HG02938 (cell line): ENCODE measurements at regions not wholly inside any gene's neighbourhood (a gene's known extent, or its start where the extent isn't known, plus 50 kb on each side); places are given as distances from the start of the nearest gene placed in this dataset.
"Not testable (repeated sequence)": the region's sequence is repeated elsewhere in the genome, so short reads cannot be mapped to it uniquely, and the experiment has no call there.

ENCODE experiments used
- ATAC-seq: cut with Tn5 transposase; IDR thresholded peaks from one replicate; pipeline ENCODE4 v1.9.1; 2021; ENCODE audit warnings: mild to moderate bottlenecking, moderate library complexity; ENCODE audit not compliant: unreplicated experiment

DNA sequence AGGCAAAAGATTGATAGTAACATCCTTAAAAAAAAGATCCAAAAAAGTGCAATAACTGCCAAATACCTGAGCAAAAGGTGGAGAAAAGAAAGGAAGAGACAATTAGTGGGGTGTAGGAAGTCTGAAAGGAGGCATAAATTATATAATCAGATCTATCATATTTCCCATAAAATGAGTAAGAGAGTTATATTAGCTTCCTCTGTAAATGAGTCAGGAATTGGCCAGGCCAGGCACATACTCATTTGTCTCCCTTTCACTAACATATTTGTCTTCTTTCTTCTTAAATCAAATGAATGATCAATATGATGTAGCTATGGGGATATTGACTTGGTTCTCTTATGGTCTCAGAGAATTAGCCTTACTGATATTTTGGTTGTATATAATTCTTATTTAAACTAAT lies 292.3 kb upstream of the CADM2 start:
- no peak for ATAC-seq

DNA sequence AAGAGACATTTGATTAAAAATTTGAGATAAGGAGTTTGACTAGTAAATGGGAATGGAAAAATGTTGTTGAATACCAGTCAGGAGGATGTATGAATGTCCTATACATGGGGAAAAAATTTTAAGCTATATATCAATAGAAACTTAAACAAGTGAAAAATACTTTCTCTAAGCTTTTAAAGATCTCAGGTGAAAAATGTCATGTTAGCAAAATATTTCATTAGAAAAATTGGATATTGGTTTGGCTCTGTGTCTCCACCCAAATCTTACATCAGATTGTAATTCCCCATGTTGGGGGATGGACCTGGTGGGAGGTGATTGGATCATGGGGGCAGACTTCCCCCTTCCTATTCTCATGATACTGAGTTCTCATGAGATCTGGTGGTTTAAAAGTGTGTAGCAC lies 279.6 kb upstream of the CADM2 start:
- ATAC-seq = no peak

GRCh38 chr3:84680700-84681099 lies 278.1 kb upstream of the CADM2 start:
- no peak for ATAC-seq

GRCh38 chr3:84683493-84683892 lies 275.3 kb upstream of the CADM2 start:
- no peak for ATAC-seq

- no peak for ATAC-seq
These were observed 273.3 kb upstream of the CADM2 start for GRCh38 chr3:84685467-84685866.

DNA sequence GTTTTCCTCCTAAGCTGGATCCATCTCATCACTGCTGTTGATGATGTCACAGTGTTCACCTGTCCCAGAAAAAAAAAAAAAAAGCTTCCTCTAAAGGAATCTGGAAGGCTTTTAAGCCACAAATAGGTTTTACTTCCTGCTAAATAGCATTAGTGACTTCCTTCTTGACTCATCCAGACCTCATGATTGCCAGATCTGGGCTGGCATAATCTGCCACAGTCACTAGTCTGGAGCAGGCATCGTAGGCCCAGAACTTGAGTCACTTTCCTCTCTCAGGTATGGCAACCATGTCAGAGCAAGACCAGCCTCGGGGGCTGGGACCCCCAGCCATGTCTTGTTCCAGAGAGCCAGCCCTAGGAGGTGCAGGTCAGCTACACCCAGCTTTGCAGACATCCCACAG lies 266.5 kb upstream of the CADM2 start:
- ATAC-seq = no peak

DNA sequence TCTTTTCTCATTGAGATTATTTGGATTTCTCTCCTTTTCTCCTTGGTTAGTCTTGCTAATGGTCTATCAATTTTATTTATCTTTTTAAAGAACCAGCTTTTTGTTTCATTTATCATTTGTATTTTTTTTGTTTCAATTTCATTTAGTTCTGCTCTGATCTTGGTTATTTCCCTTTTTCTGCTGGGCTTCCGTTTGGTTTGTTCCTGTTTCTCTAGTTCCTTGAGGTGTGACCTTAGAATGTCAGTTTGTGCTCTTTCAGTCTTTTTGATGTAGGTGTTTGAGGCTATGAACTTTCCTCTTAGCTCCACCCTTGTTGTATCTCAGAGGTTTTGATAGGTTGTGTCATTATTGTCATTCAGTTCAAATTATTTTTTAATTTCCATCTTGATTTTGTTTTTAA lies 248.5 kb upstream of the CADM2 start:
- not testable (repeated sequence) for ATAC-seq

DNA sequence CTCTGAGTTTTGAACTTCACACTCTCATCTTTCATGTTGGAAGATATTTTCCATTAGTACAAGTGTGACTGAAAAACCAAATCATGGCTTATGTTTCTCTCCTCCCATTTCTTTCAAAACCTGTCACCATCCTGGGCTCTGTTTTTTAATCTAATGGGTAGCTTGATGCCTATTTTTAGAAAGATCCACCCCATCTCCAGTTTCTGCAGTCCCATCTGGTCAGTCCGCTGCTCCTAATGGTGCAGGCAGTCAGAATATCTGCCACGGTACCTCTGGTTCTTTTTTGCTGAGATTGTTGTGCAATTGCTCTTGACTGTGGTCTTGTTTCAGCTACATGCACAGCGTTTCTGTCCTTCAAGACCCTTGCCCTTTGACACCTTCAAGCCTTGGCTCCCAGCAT lies 240.9 kb upstream of the CADM2 start:
- no peak for ATAC-seq

DNA sequence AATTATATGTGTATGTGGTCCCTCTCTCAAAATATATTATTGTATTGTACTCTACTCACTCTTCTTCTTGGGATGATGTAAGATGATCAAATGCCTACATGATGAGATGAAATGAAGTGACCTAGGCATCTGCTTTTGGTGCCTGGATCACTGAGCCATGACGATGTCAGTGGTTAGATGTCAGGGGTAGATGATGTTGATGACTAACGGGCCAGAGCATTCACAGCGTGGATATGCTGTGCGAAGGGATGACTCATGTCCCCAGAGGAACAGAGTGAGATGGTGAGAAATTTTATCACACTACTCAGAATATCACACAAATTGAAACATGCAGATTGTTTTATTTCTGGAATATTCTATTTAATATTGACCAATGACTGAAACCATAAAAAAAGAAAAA lies 233.9 kb upstream of the CADM2 start:
- ATAC-seq = no peak

GRCh38 chr3:84727616-84728015 lies 231.2 kb upstream of the CADM2 start:
- no peak for ATAC-seq

DNA sequence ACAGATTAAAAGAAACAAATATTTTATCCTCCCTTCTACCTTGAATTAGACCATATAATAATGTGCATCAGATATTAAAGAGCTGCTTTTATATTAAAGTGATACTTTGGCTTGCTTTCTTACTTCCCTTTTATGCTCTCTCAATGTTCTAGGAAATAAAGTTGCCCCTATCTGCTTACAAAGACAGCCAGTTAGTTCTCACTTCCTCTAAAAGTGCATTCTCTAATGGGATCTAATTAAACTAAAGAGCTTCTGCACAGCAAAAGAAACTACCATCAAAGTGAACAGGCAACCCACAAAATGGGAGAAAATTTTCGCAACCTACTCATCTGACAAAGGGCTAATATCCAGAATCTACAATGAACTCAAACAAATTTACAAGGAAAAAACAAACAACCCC lies 224.1 kb upstream of the CADM2 start:
- not testable (repeated sequence) for ATAC-seq

GRCh38 chr3:84738086-84738485 lies 220.7 kb upstream of the CADM2 start:
- no peak for ATAC-seq

DNA sequence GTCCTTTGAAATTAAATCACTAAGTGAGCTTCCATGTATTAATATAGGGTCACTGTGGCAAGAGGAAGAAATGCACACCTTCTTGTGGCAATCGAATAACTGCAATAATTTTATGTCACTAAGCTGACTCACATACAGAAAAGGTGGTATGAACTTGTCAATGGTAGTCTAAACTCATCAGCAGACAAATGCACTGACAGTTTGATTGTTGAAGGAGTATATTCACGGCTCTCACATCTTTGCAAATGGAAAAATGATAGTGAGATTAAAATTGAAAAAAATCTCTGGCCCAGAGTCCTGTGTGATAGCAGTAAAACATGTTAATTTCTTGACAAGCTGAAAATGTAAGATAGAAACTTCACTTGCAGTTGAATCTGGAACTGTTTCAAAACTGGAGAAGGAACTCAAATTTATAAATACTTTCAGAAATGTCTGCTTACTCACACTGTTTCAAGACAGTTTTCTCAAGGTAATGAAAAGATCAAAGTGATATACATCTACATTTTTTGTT lies 215.8 kb upstream of the CADM2 start:
- ATAC-seq = no peak

GRCh38 chr3:84744130-84744529 lies 214.7 kb upstream of the CADM2 start:
- ATAC-seq = no peak

- no peak for ATAC-seq
These were observed 202.9 kb upstream of the CADM2 start for GRCh38 chr3:84755860-84756259.

DNA sequence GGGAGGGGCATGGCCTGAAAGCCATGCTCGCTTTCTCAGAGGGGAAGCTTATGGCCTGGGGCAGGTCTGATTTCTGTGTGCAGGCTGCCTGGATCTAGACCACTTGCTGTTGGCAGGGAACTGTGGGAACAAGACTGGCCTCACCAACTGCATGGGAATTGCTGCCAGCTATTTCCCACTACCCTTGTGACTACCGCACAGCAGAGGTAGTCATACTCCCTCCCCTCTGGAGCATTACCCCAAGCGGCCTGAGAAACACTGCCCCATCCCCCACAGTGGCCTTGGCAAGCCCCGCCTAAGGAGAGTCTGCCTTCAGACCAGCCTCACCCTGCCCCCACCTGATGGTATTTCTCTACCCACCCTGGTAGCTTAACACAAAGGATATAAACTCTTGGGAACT lies 199.4 kb upstream of the CADM2 start:
- no peak for ATAC-seq

GRCh38 chr3:84772841-84773240 lies 185.9 kb upstream of the CADM2 start:
- no peak for ATAC-seq

GRCh38 chr3:84783281-84783680 lies 175.5 kb upstream of the CADM2 start:
- no peak for ATAC-seq

GRCh38 chr3:84789961-84790360 lies 168.8 kb upstream of the CADM2 start:
- ATAC-seq = no peak

DNA sequence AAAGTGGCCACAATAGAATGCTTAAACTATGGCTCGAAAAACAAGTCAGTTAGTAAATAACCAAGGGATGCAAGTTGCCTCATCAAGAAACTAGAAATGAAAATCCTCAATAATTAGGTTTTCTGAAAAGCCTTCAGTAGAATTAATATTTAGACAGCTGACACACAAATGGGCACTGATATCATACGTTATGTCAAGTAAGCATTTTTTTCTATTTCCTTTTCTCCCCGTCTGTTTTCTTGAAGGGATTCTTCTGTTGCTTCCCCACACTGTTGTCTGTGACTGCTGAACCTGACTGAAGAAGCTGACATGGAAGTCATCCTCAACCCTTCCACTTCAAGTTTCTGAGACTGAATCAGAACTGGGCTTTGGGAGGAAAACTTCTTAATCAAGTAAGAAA lies 151.8 kb upstream of the CADM2 start:
- no peak for ATAC-seq

DNA sequence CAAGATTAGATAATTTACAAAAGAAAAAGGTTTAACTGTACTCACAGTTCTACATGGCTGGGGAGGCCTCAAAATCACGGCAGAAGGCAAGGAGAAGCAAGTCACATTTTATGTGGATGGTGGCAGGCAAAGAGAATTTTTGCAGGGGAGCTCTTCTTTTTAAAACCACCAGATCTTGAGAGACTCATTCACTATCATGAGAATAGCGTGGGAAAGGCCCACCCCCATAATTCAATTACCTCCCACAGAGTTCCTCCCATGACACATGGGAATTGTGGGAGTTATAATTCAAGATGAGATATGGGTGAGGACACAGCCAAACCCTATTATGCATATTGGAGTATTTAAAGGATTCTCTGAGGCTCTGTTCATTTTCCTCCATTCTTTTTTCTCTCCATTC lies 138.7 kb upstream of the CADM2 start:
- ATAC-seq = no peak

DNA sequence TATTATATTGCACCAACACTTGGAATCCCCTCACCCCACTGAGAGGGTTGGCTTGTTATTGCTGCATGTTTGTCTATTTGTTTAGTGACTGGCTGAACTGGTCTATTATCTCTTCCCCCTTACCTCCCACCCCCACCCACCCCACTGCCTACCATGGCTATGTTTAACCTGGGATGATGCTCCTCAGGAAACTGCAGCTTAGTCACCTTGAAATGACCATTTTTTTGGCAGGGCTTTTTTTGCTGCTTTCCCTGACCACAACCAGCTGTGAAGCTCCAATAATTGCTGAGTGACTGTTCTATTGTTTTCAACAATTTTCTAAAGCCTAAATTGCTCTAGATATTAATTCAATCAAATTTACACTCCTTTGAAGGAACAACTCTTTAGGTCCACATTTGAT lies 137.9 kb upstream of the CADM2 start:
- no peak for ATAC-seq

- no peak for ATAC-seq
These were observed 133.0 kb upstream of the CADM2 start for GRCh38 chr3:84825817-84826216.

- no peak for ATAC-seq
These were observed 128.3 kb upstream of the CADM2 start for GRCh38 chr3:84830476-84830875.
